Neural crest cell (in vitro differentiated cells): ENCODE measurements at regions not wholly inside any gene's neighbourhood (a gene's known extent, or its start where the extent isn't known, plus 50 kb on each side); places are given as distances from the start of the nearest gene placed in this dataset.
A peak's percentile ranks its signal among the peaks of the same experiment; 100 is the strongest.

Source experiments
- DNase-seq: peaks from one replicate; pipeline ENCODE4 v3.0.0; 2021; ENCODE audit warnings: low read depth, mixed read lengths, low spot score
- H3K27ac Mint-ChIP-seq: one replicate; pipeline ENCODE4 v1.8.0; 2021; ENCODE audit warnings: mild to moderate bottlenecking, mixed read lengths; ENCODE audit not compliant: unreplicated experiment
- H3K27me3 Mint-ChIP-seq: 2 replicates; pipeline ENCODE4 v1.8.0; 2021; ENCODE audit warnings: low read depth, mild to moderate bottlenecking, mixed read lengths
- H3K36me3 Mint-ChIP-seq: 2 replicates; pipeline ENCODE4 v1.8.0; 2021; ENCODE audit warnings: low read depth, mild to moderate bottlenecking, mixed read lengths
- H3K4me1 Mint-ChIP-seq: 2 replicates; pipeline ENCODE4 v1.8.0; 2021; ENCODE audit warnings: mixed read lengths
- H3K4me3 Mint-ChIP-seq: one replicate; pipeline ENCODE4 v1.8.0; 2021; ENCODE audit warnings: mild to moderate bottlenecking, mixed read lengths
- H3K9me3 Mint-ChIP-seq: 2 replicates; pipeline ENCODE4 v1.8.0; 2021; ENCODE audit warnings: mixed read lengths
- CTCF ChIP-seq: fragments of 200-600 bp; sonication (generic); conservative IDR thresholded peaks from 2 replicates; pipeline ENCODE4 v1.5.0; 2021; ENCODE audit warnings: antibody characterized with exemption, mild to moderate bottlenecking

- Mint-ChIP-seq H3K9me3 (peaks cover 4% of the 10 kb centered on the region), H3K4me3 (no peak overlapping the region), H3K27ac (peak overlapping the region; percentile 9), H3K36me3 (no peaks in the 10 kb centered on the region), H3K27me3 (peaks cover 7% of the 10 kb centered on the region), H3K4me1 (peaks cover 13% of the 10 kb centered on the region)
- no peak for TF ChIP-seq CTCF
- DNase-seq, result no peak
Measured at GRCh38 chr12:97324471-97324870, 138.1 kb upstream of the RMST start.

GRCh38 chr12:97335115-97335514 lies 127.5 kb upstream of the RMST start:
- DNase-seq, result no peak
- no peaks in the 10 kb centered on the region for H3K27me3 Mint-ChIP-seq
- no peak overlapping the region for H3K4me3 Mint-ChIP-seq
- H3K27ac Mint-ChIP-seq, result no peak overlapping the region
- H3K9me3 Mint-ChIP-seq, result no peaks in the 10 kb centered on the region
- TF ChIP-seq CTCF, result no peak
- no peaks in the 10 kb centered on the region for H3K36me3 Mint-ChIP-seq
- H3K4me1 Mint-ChIP-seq, result no peaks in the 10 kb centered on the region

- TF ChIP-seq CTCF, result no peak
- Mint-ChIP-seq H3K27ac (no peak overlapping the region), H3K27me3 (no peaks in the 10 kb centered on the region), H3K4me3 (no peak overlapping the region), H3K36me3 (no peaks in the 10 kb centered on the region), H3K9me3 (no peaks in the 10 kb centered on the region), H3K4me1 (no peaks in the 10 kb centered on the region)
- no peak for DNase-seq
Measured at GRCh38 chr12:97336900-97337751, 125.5 kb upstream of the RMST start.

GRCh38 chr12:97342130-97342529 lies 120.5 kb upstream of the RMST start:
- H3K36me3 Mint-ChIP-seq, result no peaks in the 10 kb centered on the region
- no peak overlapping the region for H3K27ac Mint-ChIP-seq
- H3K27me3 Mint-ChIP-seq, result no peaks in the 10 kb centered on the region
- no peak for TF ChIP-seq CTCF
- peaks cover 2% of the 10 kb centered on the region for H3K9me3 Mint-ChIP-seq
- H3K4me1 Mint-ChIP-seq, result no peaks in the 10 kb centered on the region
- no peak for DNase-seq
- H3K4me3 Mint-ChIP-seq, result no peak overlapping the region

- Mint-ChIP-seq H3K36me3 (no peaks in the 10 kb centered on the region), H3K27ac (no peak overlapping the region), H3K9me3 (peaks cover 7% of the 10 kb centered on the region), H3K27me3 (no peaks in the 10 kb centered on the region), H3K4me3 (no peak overlapping the region), H3K4me1 (no peaks in the 10 kb centered on the region)
- no peak for DNase-seq
- TF ChIP-seq CTCF, result no peak
Measured at GRCh38 chr12:97347956-97348355, 114.6 kb upstream of the RMST start.
